ENCODE measurements at regions not wholly inside any gene's neighbourhood (a gene's known extent, or its start where the extent isn't known, plus 50 kb on each side); places are given as distances from the start of the nearest gene placed in this dataset.

- TF ChIP-seq YY1 (IDR thresholded peaks at IDR 0.05; ENCODE audit: insufficient read depth, insufficient read length) (no peak), ZNF274 (IDR thresholded peaks at IDR 0.05; ENCODE audit: low read depth, low read length) (no peak), SUZ12 (IDR thresholded peaks at IDR 0.05; ENCODE audit: extremely low read depth, insufficient read depth, insufficient read length) (no peak)
Observed at GRCh38 chr2:8027387-8027786, 654.5 kb upstream of the ID2 start.

All from NT2/D1 (cell line).